COLO668 (cell line): ENCODE measurements at regions not wholly inside any gene's neighbourhood (a gene's known extent, or its start where the extent isn't known, plus 50 kb on each side); places are given as distances from the start of the nearest gene placed in this dataset.

Source experiments
- DNase-seq: peaks from one replicate; lab custom pipeline; 2025; ENCODE audit not compliant: unreplicated experiment; lab: John Stamatoyannopoulos, UW

DNA sequence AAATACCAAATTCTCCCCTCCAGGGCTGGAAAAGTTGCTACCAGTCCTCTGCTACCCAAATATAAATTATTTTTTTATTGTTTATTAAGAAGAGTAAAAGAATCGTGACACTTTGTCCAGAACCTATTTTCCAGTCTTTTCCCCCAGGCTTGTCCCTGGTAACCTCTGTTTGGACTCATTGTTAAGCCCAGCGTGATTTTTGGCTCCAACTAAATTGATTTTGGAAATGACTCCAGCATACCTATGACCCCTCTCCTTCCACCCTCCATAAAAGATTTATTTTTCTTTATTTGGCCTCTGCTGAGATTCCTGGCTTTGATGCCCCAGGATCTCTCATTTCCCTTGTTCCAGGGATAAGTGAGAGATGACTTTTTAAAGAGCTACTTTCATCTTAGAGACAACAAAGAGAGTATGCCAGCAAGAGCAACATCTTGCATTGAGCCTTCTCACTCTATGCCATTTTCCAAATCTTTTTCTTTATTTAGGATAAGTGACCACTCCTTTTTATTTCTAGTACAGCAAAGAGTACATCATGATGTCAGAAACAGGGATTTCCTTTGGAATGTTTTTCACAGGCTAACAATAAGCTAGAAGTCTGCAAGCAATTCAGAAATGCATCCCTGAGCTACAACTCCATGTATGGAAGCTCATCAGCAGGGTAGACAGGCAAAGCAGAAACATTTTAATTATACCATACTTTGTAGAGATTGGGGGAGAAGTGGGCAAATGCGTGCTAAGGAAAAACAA is 75.8 kb downstream of the DAD1 start:
- no peak for DNase-seq

DNA sequence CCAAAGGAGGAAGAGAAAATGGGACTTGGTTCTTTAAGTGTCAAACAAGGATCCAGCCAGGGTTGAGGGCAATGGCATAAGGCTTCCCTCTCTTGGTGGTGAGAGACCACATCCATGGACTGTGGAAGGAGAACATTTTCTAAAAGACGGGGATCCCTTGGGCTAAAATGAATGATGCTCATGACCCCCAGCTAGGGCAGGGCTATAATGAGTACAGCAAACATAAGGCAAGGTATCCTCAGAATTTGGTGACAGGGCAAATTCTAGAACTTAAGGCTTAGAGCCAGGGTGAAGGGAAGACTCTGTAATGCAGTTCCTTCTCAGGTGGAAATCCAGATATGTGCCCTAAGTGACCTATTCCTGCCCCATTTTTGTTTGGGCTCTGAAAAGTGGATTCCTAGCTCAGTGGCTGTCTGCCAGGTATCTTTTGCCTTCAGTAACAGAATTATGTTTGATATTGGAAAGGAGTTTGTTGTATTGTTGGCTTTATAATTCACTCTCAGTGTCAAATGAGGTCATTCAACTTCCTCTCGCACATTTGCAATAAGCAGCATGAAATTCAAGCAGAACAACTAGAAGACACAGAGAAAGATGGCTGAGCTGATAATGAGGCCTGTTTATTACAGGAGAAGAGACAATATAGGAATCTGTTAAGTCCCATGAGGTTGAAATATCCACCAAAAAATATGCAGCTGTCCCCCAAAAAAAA is 76.8 kb downstream of the DAD1 start:
- DNase-seq: no peak

DNA sequence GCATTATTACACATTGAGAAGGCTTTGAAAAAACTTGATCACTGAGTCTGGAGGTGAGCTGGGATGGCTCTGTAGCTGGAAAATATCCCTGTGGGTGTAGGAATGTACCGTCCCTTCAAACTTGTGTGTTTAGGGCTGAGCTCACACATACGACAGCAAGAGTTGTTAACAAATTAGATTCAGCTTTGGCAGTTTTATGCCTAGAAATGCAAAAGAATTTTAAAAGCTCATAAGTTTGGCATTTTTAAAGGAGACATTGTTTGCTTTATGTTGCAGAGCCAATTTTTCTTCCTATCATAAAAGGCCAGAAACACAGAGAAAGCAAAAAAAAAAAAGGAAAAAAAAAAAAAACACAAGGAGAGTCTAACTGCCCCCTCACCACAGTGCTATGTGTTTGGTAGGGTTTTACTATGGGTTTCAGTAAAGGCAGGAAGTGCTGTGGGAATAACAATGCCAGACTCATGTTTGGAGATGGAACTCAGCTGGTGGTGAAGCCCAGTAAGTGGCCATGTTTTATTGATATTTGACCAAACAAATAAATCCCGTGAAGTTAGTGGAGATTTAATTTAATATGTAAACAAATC is 78.4 kb downstream of the DAD1 start:
- no peak for DNase-seq

DNA sequence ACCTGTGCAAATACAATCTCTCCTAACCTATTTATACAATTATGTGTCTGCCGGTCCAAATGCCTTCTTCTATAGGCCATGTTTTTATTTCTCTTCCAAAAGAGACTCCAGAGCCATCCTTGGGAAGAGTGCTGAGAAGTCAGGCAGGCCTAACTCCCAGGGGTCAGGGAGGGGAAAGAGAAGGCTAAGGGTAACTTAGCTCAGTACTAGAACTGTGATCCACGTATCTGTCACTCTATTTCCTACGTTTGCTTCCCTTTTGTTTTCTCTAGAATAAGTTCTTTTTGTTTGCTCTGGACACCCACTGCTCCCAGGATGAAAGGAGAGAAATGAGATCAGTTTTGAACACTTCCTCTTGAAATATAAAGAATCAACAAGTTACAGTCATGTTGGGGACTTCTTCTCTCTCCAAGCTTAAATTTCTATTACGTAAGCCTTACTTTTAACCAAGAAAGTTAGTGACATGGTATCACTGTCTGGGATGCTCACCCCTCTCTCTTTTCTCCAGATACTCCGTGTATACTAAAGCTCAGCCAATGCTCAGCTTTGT is 79.2 kb downstream of the DAD1 start:
- DNase-seq: no peak

DNA sequence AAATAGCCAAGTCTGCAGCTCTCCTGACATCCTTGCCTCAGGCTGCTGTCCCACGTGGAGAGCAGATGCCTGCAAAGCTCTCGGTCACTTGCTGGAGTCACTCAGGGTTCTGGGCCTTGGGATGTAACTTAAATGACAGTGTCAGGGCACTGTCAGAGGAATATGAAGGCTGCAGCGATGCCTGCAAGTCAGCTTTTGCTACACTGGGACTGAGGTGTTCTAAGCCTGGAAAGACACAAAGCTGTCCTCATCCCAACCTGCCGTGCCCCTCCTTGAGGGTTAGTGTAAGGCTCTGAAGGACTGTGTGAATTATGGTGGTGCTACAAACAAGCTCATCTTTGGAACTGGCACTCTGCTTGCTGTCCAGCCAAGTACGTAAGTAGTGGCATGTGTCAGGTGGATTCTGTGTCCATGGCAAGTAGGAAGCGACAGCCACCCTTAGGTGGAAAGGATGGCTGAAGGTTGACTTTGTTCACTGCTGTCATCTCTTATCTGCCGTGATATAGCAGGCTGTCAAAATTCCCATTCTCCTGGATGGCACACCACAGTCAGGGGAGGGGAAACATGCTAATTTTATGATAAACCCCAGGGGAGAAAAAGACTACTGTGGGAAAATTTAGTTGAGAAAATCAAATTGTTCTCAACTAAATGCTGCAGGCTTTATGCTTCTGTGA is 79.9 kb downstream of the DAD1 start:
- no peak for DNase-seq

DNA sequence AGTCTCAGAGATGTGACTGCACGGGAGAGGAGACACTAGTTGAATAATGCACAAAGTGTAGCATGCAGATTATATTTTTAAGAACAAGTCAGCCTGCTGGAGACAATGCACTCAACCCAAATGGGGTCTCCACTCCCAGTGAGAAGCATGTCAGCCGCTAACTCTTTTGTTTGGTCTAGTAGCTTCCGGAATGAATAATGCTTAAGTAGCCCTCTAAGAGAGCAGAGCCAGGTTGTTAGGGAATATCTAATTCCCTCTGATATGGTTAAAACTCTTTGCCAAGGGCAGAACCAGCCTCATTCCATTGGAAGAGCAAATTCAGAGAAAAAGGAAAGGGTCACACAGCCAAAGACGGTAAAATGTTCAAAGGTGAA is 80.4 kb downstream of the DAD1 start:
- no peak for DNase-seq

DNA sequence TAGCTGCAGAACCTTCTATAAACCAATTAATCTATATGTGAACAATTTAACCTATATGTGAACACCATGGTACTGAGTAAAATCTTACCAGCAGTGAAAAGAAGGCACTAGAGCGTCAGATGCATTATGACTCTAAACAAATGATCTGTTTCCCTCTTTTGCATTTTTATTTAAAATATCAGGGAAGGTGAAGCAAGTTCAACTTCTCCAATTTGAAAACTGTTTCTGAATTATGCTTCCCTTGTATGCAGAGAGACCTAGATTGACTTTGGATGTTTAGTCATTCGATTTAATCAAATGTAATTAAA is 80.9 kb downstream of the DAD1 start:
- DNase-seq: no peak

DNA sequence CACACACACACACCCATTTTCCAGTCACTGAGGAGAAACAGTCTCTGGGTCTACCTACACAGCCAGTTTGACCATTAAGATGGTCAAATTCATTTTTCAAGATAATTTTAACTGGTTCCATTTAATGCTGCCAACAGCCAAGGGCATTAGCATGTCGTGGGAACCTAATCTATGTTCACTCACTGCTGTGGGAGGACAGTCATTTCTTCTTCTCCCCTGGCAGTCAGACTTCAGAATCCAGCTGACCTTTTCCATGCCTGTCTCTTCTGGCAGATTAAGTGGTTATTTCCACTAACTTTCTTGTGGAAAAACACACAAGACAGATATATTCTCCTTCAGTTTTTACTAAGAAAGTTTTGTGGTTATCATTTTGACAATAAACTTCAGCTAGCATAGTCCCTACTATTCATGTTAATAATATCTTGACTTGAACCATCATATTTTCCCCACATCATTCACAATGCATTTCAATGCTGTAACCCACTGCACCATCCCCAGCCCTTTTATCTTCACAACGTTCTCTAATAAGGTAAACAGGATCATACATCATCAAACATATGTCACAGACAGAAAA is 82.2 kb downstream of the DAD1 start:
- DNase-seq: no peak

DNA sequence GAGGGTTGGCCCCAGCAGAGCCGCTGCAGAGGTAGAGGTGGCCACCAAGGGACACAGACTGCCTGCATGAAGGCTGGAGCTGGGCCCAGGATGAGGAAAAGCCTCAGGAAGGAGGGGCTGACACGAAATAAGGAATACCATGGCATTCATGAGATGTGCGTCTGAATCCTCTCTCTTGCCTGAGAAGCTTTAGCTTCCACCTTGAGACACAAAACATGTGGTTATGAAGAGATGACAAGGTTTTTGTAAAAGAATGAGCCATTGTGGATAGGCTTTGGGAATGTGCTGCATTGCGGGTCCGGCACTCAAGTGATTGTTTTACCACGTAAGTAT is 82.7 kb downstream of the DAD1 start:
- no peak for DNase-seq

DNA sequence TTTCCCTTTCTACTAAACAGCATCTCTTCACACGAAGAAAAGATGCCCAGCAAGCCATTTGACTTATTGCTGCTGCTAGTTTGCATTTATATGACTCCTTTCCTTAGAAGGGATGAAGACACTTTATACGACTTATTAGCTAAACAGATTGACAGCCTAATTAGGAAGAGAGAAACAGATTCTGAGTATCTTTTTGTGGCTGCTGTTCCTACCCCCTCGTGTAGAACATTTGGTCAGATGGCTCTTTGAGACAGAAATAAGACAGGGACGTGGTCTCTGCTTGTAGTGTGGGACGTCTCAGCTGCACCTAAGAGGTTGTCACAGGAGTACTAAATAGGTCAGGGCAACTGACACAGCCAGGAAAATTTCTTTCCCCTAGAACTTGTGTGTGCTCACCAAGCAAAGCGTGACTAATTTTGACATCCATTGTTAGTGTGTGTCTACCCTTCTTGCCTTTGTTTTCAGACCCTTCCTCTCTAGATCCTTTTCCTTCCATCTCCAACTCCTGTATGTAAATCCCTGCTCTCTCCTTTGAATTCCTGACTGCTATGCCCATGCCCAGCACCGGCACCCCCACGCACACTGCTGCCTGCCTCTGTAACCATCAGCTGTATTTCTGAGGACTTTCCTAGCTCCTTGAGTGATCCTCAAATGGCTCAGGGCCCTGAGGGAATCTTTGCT is 83.2 kb downstream of the DAD1 start:
- DNase-seq: no peak

DNA sequence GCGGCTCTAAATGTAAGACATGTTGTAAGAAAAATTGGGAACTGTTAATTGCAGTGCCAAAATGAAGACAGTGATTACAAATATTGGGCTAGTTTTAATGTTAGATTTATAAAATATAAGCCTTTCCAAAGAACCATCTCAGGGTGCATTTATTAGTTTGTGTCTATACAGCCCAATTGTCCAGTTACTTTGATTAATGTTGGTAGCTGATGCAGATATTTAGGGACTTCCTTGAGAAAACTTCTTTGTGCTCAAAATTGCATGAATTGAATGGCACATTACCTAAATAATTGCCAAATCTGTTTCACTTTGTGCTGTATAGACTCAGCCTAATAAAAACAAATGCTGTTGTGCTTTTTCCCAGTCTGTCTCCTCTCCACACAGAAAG is 83.7 kb downstream of the DAD1 start:
- DNase-seq: no peak

DNA sequence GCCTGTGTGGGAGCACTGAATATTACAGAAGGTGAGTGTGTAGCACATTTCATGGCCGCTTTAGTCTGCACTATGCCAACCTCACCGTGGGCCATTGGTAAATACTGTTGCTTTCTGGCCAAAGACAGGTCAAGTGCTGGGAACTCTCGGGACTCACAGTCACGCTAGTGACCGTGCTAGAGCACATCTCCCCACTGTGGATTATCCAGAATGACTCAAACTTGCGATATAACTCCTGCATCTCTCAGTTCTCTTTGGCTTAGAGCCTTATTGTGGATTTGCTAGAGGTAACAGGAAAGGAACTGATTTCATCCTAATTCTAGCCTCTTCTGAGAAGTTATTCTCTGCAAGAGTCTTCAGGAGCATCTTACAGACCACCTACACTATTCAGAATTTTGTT is 86.5 kb downstream of the DAD1 start:
- no peak for DNase-seq

DNA sequence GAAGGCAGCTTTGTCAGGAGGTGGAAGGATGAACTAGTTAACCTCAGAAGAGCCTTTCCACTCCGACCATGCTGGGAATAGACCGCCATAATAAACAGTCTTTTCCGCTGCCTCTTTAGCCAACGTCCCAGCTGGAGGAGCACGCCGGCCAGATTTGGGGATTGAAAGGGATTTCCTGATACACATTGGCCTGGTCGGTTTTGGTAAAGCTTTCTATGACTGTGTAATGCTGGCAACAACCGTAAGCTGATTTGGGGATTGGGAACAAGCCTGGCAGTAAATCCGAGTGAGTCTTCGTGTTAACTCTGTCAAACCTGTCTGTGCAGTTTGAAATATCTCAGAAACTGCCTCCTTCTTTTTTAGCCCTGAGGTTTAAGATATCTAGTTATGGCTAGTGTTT is 87.0 kb downstream of the DAD1 start:
- no peak for DNase-seq

DNA sequence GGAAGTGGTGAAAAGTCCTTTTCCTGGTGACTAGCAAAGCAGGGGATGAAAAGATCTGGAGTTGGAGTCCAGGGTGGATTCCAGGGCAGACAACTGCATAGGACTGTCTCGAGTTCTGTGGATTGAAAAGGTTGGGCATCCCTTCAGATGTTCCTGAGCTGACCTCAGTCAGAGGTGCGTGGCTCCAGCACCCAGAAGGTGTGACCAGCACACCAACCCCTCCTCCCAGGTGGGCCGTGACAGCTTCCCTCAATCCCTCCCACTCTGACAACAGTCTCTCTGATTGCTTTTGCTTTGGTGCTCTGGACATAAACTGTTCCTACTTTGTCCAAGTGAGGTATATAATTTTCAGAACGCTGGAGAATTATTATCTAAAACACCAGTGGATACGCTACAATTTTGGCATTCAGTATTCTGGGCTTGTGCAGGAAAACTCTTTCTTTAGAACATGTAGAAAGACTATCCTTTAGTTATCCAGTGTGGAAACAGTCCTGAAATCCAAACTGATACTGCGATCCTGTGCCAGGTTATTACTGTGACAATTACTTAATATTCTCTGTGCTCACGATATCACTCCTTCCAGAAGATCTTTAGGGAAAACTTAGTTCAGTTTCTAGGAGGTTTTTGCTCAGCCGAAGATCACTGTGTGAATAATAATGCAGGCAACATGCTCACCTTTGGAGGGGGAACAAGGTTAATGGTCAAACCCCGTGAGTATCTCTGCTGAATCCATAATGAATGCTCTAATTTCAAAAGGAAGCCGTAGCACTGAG is 87.9 kb downstream of the DAD1 start:
- DNase-seq: no peak

DNA sequence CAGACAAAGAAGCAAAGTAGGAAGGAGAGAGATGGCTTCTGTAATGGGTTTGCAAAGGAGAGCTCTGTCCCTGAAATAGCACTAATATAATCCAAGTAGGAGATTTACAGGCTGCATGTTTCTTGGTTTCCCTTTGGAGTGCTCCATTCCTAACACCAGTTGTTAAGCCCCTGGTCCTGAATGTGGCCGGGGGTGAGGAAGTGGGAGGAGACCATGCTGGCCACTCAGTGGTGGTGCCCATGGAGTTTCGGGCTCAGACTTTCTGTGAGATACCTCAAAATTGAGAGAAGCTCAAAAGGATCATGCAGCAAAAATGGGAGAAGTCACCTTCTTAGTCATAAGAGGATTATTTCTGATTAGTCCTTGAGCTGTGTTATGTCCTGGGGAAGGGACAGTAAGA is 88.5 kb downstream of the DAD1 start:
- no peak for DNase-seq

DNA sequence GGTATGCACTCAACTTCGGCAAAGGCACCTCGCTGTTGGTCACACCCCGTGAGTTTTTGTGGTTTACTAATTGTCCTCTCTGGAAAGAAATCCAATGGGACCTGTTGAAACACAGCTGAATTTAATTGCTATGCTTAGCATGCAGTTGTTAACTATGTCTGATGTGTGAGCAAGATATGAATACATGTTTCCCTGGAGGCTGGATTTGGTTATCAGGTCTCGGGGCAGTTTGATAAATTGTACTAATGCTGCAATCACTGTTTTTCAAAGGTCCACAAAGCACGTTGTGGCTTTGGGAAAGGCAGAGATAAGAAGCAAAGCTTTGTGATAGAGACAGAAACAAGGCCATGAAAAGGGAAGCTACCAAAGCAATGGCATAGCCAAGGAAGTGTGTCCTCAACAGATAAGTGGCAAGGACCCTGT is 91.3 kb downstream of the DAD1 start:
- DNase-seq: no peak

DNA sequence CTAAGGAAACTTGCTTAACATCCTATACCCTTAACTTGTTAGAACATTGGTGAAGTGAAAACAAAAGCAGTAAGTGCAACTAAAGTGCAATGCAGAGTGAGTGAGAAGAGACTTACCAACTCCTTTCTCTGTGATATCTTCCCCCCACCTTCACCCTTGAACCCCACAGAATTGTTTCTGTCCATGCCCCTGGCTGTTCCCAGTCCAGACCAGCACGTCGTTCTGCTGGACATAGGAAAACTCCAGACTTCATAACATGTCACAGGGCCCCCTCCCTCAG is 91.9 kb downstream of the DAD1 start:
- no peak for DNase-seq

DNA sequence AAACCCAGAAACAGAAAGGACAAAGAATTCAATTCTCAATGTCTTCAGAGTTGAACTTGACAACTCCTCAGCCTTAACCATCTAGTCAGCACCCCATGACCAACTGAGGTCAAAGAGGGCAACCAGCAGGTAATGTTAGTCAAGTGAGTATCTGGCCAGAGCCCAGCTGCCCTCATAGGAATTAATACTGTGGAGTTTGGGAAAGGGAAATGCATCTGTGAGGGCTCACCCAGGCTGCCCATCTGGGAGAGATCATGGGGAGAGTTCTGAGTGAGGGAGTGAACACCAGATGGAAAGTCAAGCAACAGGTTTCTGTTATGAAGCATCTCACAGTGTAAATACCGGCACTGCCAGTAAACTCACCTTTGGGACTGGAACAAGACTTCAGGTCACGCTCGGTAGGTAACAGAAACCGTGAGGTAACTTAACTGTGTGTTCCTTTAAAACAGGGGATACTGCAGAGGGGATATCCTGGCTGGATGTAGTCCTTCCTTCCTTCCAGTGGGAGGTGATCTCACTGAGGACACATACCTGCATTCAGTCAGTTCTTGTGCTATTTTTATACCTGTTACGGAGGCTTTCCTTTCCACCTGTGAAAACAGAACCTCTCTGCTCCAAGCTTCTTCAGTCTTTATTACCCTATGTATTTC is 94.4 kb downstream of the DAD1 start:
- DNase-seq: no peak

DNA sequence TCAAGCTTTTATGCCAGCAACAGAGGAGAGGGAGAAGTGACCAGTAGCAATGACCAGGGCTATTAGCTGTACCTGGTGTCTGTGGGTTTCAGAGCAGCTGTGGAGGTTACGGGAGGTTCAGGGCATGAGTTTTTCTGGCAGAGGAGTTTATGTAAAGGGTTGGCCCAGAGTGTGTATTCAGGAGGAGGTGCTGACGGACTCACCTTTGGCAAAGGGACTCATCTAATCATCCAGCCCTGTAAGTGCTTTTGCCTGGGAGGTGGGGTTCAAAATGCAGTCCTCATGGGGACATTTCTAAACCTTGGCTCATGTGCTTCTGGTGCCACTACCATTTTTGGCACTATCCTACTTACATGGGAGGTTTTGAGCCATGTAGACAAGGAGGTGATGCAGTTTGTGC is 95.3 kb downstream of the DAD1 start:
- DNase-seq: no peak
